22Rv1 (cell line): ENCODE measurements at regions not wholly inside any gene's neighbourhood (a gene's known extent, or its start where the extent isn't known, plus 50 kb on each side); places are given as distances from the start of the nearest gene placed in this dataset.

ENCODE experiments used
- CTCF ChIP-seq: fragments of 450-650 bp; IDR thresholded peaks from 2 replicates; pipeline ENCODE4 v1.5.1; 2017; ENCODE audit warnings: mild to moderate bottlenecking
- ZFX ChIP-seq: fragments of 450-650 bp; IDR thresholded peaks from 2 replicates; pipeline ENCODE4 v1.6.1; 2017; ENCODE audit warnings: antibody characterized with exemption, borderline replicate concordance

- no peak for TF ChIP-seq CTCF
- TF ChIP-seq ZFX: no peak
Measured at GRCh38 chr18:8962192-8962779, 140.2 kb upstream of the NDUFV2 start.
